RWPE2 (cell line): ENCODE measurements at regions not wholly inside any gene's neighbourhood (a gene's known extent, or its start where the extent isn't known, plus 50 kb on each side); places are given as distances from the start of the nearest gene placed in this dataset.

Source experiments
- ATAC-seq: fragments of 200-7000 bp; cut with Tn5 transposase; 3 replicates; pipeline ENCODE4 v1.9.1; 2021; ENCODE audit warnings: low read depth
- DNase-seq: peaks from one replicate; pipeline ENCODE4 v3.0.0-alpha.2; 2020; ENCODE audit warnings: low spot score
- H3K27ac ChIP-seq: fragments of 450-650 bp; 2 replicates; pipeline ENCODE4 v1.5.1; 2017; ENCODE audit warnings: mild to moderate bottlenecking; ENCODE audit not compliant: poor library complexity, severe bottlenecking
- H3K27me3 ChIP-seq: fragments of 250-450 bp; sonication (Bioruptor Pico); 2 replicates; pipeline ENCODE4 v1.5.1; 2021; ENCODE audit warnings: mild to moderate bottlenecking, moderate library complexity; ENCODE audit not compliant: insufficient read depth, poor library complexity, severe bottlenecking
- H3K36me3 ChIP-seq: fragments of 250-450 bp; sonication (Bioruptor Pico); 2 replicates; pipeline ENCODE4 v1.5.1; 2020; ENCODE audit warnings: low read depth, mild to moderate bottlenecking, moderate library complexity
- H3K4me1 ChIP-seq: fragments of 250-450 bp; sonication (Bioruptor Pico); 2 replicates; pipeline ENCODE4 v1.5.1; 2021; ENCODE audit warnings: mild to moderate bottlenecking, moderate library complexity; ENCODE audit not compliant: insufficient read depth, poor library complexity, severe bottlenecking
- H3K4me3 ChIP-seq: fragments of 250-450 bp; sonication (Bioruptor Pico); 2 replicates; pipeline ENCODE4 v1.5.1; 2021; ENCODE audit warnings: mild to moderate bottlenecking, moderate library complexity; ENCODE audit not compliant: severe bottlenecking
- H3K9me3 ChIP-seq: fragments of 250-450 bp; sonication (Bioruptor Pico); 2 replicates; pipeline ENCODE4 v1.5.1; 2021; ENCODE audit warnings: mild to moderate bottlenecking, moderate library complexity; ENCODE audit not compliant: severe bottlenecking
- CTCF ChIP-seq: fragments of 450-650 bp; IDR thresholded peaks from one replicate; pipeline ENCODE4 v1.5.1; 2017; ENCODE audit warnings: mild to moderate bottlenecking, moderate library complexity; ENCODE audit not compliant: poor library complexity, severe bottlenecking

GRCh38 chr3:163943664-163944063, 1134.6 kb downstream of the SI start:
- ATAC-seq (no peak), DNase-seq (no peak)
- H3K9me3 ChIP-seq: no peaks in the 10 kb centered on the region
- no peak for TF ChIP-seq CTCF
- no peaks in the 10 kb centered on the region for H3K36me3 ChIP-seq
- no peaks in the 10 kb centered on the region for H3K27me3 ChIP-seq
- no peak overlapping the region for H3K4me3 ChIP-seq
- H3K4me1 ChIP-seq: no peaks in the 10 kb centered on the region
- H3K27ac ChIP-seq: no peak overlapping the region

- Histone ChIP-seq H3K27ac (no peak overlapping the region), H3K9me3 (no peaks in the 10 kb centered on the region), H3K4me3 (no peak overlapping the region), H3K36me3 (no peaks in the 10 kb centered on the region), H3K4me1 (no peaks in the 10 kb centered on the region), H3K27me3 (no peaks in the 10 kb centered on the region)
- DNase-seq (no peak), ATAC-seq (peak; percentile 84)
- TF ChIP-seq CTCF: peak; percentile 13
Observed at GRCh38 chr3:163939926-163940325, 1138.4 kb downstream of the SI start.

GRCh38 chr3:163936543-163936942, 1141.8 kb downstream of the SI start:
- ATAC-seq (no peak), DNase-seq (no peak)
- H3K36me3 ChIP-seq: no peaks in the 10 kb centered on the region
- H3K4me3 ChIP-seq: no peak overlapping the region
- no peak overlapping the region for H3K27ac ChIP-seq
- no peaks in the 10 kb centered on the region for H3K9me3 ChIP-seq
- TF ChIP-seq CTCF: no peak
- H3K4me1 ChIP-seq: no peaks in the 10 kb centered on the region
- no peaks in the 10 kb centered on the region for H3K27me3 ChIP-seq

- H3K4me3 ChIP-seq: no peak overlapping the region
- H3K27ac ChIP-seq: no peak overlapping the region
- no peak for DNase-seq
- H3K9me3 ChIP-seq: no peaks in the 10 kb centered on the region
- no peaks in the 10 kb centered on the region for H3K27me3 ChIP-seq
- no peaks in the 10 kb centered on the region for H3K4me1 ChIP-seq
- no peak for ATAC-seq
- no peaks in the 10 kb centered on the region for H3K36me3 ChIP-seq
- TF ChIP-seq CTCF: no peak
Observed at GRCh38 chr3:163935411-163935810, 1142.9 kb downstream of the SI start.

GRCh38 chr3:163929069-163929652, 1149.1 kb downstream of the SI start:
- H3K27me3 ChIP-seq: no peaks in the 10 kb centered on the region
- no peaks in the 10 kb centered on the region for H3K36me3 ChIP-seq
- TF ChIP-seq CTCF: no peak
- H3K4me1 ChIP-seq: no peaks in the 10 kb centered on the region
- no peak for DNase-seq
- no peak overlapping the region for H3K4me3 ChIP-seq
- H3K27ac ChIP-seq: no peak overlapping the region
- H3K9me3 ChIP-seq: no peaks in the 10 kb centered on the region
- ATAC-seq: no peak
